ENCODE measurements at regions not wholly inside any gene's neighbourhood (a gene's known extent, or its start where the extent isn't known, plus 50 kb on each side); places are given as distances from the start of the nearest gene placed in this dataset.

DNA sequence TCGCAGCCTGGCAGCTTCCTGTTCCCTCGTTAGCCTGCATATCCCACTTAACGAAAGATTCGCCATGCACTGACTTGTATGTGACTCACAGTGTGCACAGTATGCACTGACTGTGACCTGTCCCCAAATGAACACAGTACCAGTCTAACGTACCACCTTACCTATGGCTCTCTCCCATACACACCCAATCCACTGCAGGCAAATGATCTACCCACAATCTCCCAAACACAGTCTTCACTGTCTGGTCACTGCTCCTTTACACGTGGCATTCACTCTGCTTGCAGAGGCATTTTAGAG, 163.5 kb upstream of the EEA1 start (continued):
- TF ChIP-seq CBX8 (IDR thresholded peaks at IDR 0.05; ENCODE audit: borderline replicate concordance, low read depth, low read length) (no peak), NANOG (IDR thresholded peaks at IDR 0.05; ENCODE audit: insufficient read depth, low read depth, low read length, poor library complexity, severe bottlenecking) (no peak), TAF1 (IDR thresholded peaks at IDR 0.05; ENCODE audit: low read depth, low read length) (no peak), BRCA1 (IDR thresholded peaks at IDR 0.05; ENCODE audit: low read depth, low read length) (no peak), JUN (IDR thresholded peaks at IDR 0.05; ENCODE audit: low read depth, low read length) (no peak), SP1 (IDR thresholded peaks at IDR 0.05; ENCODE audit: low read depth, low read length) (no peak)

Measured in H1 (cell line).